ENCODE measurements at regions not wholly inside any gene's neighbourhood (a gene's known extent, or its start where the extent isn't known, plus 50 kb on each side); places are given as distances from the start of the nearest gene placed in this dataset.

GRCh38 chr2:157055660-157056199 is 201.8 kb upstream of the GALNT5 start:
- Histone ChIP-seq H3K4me2 (ENCODE audit: extremely low read depth, insufficient read depth, low read length) (peak overlapping the region; percentile 48), H3K9me3 (ENCODE audit: control insufficient read depth, insufficient read depth, low read depth, low read length) (no peaks in the 10 kb centered on the region), H3K4me1 (ENCODE audit: control insufficient read depth, extremely low read depth, insufficient read depth, low read length) (peaks cover 8% of the 10 kb centered on the region), H3K36me3 (ENCODE audit: control insufficient read depth, insufficient read depth, low read length) (no peaks in the 10 kb centered on the region), H3K79me2 (ENCODE audit: control insufficient read depth, insufficient read depth, low read length) (no peaks in the 10 kb centered on the region), H3K27ac (ENCODE audit: insufficient read depth, low read length) (no peak overlapping the region), H3K9ac (ENCODE audit: insufficient read depth, low read length) (no peak overlapping the region), H4K20me1 (ENCODE audit: control insufficient read depth, extremely low read depth, insufficient read depth, low read length) (no peaks in the 10 kb centered on the region), H2AFZ (ENCODE audit: low read length) (no peak overlapping the region), H3K27me3 (ENCODE audit: control insufficient read depth, insufficient read depth, low read length) (no peaks in the 10 kb centered on the region), H3K4me3 (replicated peaks in 1 of 4; ENCODE audit: control extremely low read depth in 1 of 4, insufficient read depth in 1 of 4, low read depth in 3 of 4, low read length in 4 of 4) (peak overlapping the region in 1 of 4 experiments; percentile 2)
- TF ChIP-seq EZH2 (IDR thresholded peaks at IDR 0.05; ENCODE audit: low read length, missing control alignments) (no peak), CTCF (conservative IDR thresholded peaks at IDR 0.05 in 1 of 2, IDR thresholded peaks at IDR 0.05 in 1 of 2; ENCODE audit: low read depth in 1 of 2, low read length in 2 of 2) (peak in 1 of 2 donors; percentile 52)
- DNase-seq (ENCODE audit: low read depth in 2 of 2), result peak; percentile 42 to 80

DNA sequence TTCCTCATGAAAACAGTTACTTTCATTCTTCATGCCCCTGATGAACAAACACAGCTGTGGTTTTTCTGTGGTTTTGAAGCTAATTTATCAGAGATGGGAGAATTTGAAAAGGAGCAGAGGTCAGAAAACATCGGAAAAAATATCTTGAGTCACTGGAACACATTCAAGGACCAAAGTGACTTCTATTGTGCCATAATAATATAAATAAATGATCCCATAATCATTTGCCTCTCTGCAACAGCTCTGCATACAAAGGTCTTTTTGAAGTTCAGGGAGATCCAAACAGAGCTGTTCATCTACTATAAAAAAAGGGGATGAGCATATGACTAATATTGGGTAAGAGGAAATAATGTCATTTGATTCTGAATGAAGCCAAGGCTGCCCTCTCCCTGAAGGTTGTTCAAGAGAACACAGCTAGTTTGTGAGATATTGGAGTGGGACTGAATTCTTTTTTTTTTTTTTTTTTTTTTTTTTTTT is 201.3 kb upstream of the GALNT5 start:
- Histone ChIP-seq H3K27me3 (ENCODE audit: control insufficient read depth, insufficient read depth, low read length) (no peaks in the 10 kb centered on the region), H4K20me1 (ENCODE audit: control insufficient read depth, extremely low read depth, insufficient read depth, low read length) (no peaks in the 10 kb centered on the region), H3K4me3 (replicated peaks in 1 of 4; ENCODE audit: control extremely low read depth in 1 of 4, insufficient read depth in 1 of 4, low read depth in 3 of 4, low read length in 4 of 4) (peak overlapping the region in 1 of 4 experiments; percentile 2), H3K79me2 (ENCODE audit: control insufficient read depth, insufficient read depth, low read length) (no peaks in the 10 kb centered on the region), H3K4me1 (ENCODE audit: control insufficient read depth, extremely low read depth, insufficient read depth, low read length) (peaks cover 8% of the 10 kb centered on the region), H3K27ac (ENCODE audit: insufficient read depth, low read length) (no peak overlapping the region), H3K9me3 (ENCODE audit: control insufficient read depth, insufficient read depth, low read depth, low read length) (no peaks in the 10 kb centered on the region), H3K36me3 (ENCODE audit: control insufficient read depth, insufficient read depth, low read length) (no peaks in the 10 kb centered on the region), H3K9ac (ENCODE audit: insufficient read depth, low read length) (no peak overlapping the region), H2AFZ (ENCODE audit: low read length) (no peak overlapping the region), H3K4me2 (ENCODE audit: extremely low read depth, insufficient read depth, low read length) (peak overlapping the region; percentile 48)
- DNase-seq (ENCODE audit: low read depth in 2 of 2), result peak; percentile 86 to 96
- TF ChIP-seq CTCF (conservative IDR thresholded peaks at IDR 0.05 in 1 of 2, IDR thresholded peaks at IDR 0.05 in 1 of 2; ENCODE audit: low read depth in 1 of 2, low read length in 2 of 2), result no peak
- no peak for TF ChIP-seq EZH2 (IDR thresholded peaks at IDR 0.05; ENCODE audit: low read length, missing control alignments)

- Histone ChIP-seq H3K27me3 (ENCODE audit: control insufficient read depth, insufficient read depth, low read length) (no peaks in the 10 kb centered on the region), H3K4me1 (ENCODE audit: control insufficient read depth, extremely low read depth, insufficient read depth, low read length) (peaks cover 3% of the 10 kb centered on the region), H3K36me3 (ENCODE audit: control insufficient read depth, insufficient read depth, low read length) (no peaks in the 10 kb centered on the region), H3K9ac (ENCODE audit: insufficient read depth, low read length) (no peak overlapping the region), H3K4me2 (ENCODE audit: extremely low read depth, insufficient read depth, low read length) (no peak overlapping the region), H3K27ac (ENCODE audit: insufficient read depth, low read length) (no peak overlapping the region), H3K79me2 (ENCODE audit: control insufficient read depth, insufficient read depth, low read length) (no peaks in the 10 kb centered on the region), H3K4me3 (replicated peaks in 1 of 4; ENCODE audit: control extremely low read depth in 1 of 4, insufficient read depth in 1 of 4, low read depth in 3 of 4, low read length in 4 of 4) (no peak overlapping the region), H2AFZ (ENCODE audit: low read length) (no peak overlapping the region), H3K9me3 (ENCODE audit: control insufficient read depth, insufficient read depth, low read depth, low read length) (no peaks in the 10 kb centered on the region), H4K20me1 (ENCODE audit: control insufficient read depth, extremely low read depth, insufficient read depth, low read length) (no peaks in the 10 kb centered on the region)
- TF ChIP-seq CTCF (conservative IDR thresholded peaks at IDR 0.05 in 1 of 2, IDR thresholded peaks at IDR 0.05 in 1 of 2; ENCODE audit: low read depth in 1 of 2, low read length in 2 of 2) (no peak), EZH2 (IDR thresholded peaks at IDR 0.05; ENCODE audit: low read length, missing control alignments) (no peak)
- no peak for DNase-seq (ENCODE audit: low read depth in 2 of 2)
These were observed 199.3 kb upstream of the GALNT5 start for GRCh38 chr2:157058161-157058560.

Measured in fibroblast of lung (primary cell).